ENCODE measurements at regions not wholly inside any gene's neighbourhood (a gene's known extent, or its start where the extent isn't known, plus 50 kb on each side); places are given as distances from the start of the nearest gene placed in this dataset.

DNA sequence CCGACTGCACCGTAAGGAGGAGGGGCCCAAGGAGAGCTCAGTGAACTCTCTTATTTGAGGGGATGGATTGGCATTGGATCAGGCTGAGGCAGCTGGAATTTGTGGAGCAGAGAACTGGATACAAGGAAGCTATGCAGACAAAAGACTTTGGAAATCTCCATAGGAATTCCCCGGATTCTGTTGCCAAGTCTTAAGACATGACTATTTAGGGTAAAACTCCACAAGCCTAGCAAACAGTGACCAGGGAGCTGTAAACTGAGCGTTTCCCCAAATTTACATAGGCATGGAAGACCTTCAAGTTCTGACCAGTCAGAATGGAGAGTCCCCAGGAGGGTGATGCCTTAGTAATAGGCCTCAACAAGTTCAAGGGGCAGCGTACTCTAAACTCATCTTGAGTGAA is 82.5 kb upstream of the PCBD1 start:
- Histone ChIP-seq H3K4me3 (no peak overlapping the region), H3K9me3 (no peaks in the 10 kb centered on the region), H3K27me3 (replicated peaks; ENCODE audit: insufficient read depth) (no peaks in the 10 kb centered on the region), H3K36me3 (no peaks in the 10 kb centered on the region), H3K4me1 (replicated peaks) (no peaks in the 10 kb centered on the region), H3K27ac (no peak overlapping the region)
- WGBS: 58% methylated on average over 5 of the region's 5 CpGs
- no peak for DNase-seq (ENCODE audit: low spot score)
- TF ChIP-seq POLR2A (IDR thresholded peaks at IDR 0.05) (no peak), POLR2AphosphoS5 (IDR thresholded peaks at IDR 0.05) (no peak)
- TF ChIP-seq, protein P1, sequence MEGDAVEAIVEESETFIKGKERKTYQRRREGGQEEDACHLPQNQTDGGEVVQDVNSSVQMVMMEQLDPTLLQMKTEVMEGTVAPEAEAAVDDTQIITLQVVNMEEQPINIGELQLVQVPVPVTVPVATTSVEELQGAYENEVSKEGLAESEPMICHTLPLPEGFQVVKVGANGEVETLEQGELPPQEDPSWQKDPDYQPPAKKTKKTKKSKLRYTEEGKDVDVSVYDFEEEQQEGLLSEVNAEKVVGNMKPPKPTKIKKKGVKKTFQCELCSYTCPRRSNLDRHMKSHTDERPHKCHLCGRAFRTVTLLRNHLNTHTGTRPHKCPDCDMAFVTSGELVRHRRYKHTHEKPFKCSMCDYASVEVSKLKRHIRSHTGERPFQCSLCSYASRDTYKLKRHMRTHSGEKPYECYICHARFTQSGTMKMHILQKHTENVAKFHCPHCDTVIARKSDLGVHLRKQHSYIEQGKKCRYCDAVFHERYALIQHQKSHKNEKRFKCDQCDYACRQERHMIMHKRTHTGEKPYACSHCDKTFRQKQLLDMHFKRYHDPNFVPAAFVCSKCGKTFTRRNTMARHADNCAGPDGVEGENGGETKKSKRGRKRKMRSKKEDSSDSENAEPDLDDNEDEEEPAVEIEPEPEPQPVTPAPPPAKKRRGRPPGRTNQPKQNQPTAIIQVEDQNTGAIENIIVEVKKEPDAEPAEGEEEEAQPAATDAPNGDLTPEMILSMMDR (IDR thresholded peaks at IDR 0.05): no peak
- intact Hi-C loops (cut with DNase I): no loop called here

DNA sequence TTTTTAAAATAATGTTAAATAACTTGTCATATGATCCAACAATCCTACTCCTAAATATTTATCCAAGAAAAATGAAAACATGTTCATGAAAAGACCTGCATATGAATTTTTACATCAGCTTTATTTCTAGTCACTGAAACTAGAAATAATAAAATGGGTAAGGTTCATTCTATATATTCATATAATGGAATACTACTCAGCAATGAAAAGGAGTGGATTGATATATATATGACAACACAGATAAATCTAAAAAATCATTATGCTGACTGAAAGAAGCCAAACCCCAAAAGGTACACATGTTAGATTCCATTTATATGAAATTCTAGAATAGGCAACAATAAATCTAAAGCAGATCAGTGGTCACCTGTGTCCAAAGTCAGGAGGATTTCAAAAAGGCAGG is 84.9 kb upstream of the PCBD1 start:
- Histone ChIP-seq H3K4me1 (replicated peaks) (no peaks in the 10 kb centered on the region), H3K4me3 (no peak overlapping the region), H3K27ac (no peak overlapping the region), H3K27me3 (replicated peaks; ENCODE audit: insufficient read depth) (no peaks in the 10 kb centered on the region), H3K36me3 (no peaks in the 10 kb centered on the region), H3K9me3 (no peaks in the 10 kb centered on the region)
- DNase-seq (ENCODE audit: low spot score): no peak
- intact Hi-C loops (cut with DNase I): no loop called here
- no peak for TF ChIP-seq POLR2AphosphoS5 (IDR thresholded peaks at IDR 0.05)
- TF ChIP-seq POLR2A (IDR thresholded peaks at IDR 0.05): no peak
- TF ChIP-seq, protein P1 (IDR thresholded peaks at IDR 0.05): no peak

DNA sequence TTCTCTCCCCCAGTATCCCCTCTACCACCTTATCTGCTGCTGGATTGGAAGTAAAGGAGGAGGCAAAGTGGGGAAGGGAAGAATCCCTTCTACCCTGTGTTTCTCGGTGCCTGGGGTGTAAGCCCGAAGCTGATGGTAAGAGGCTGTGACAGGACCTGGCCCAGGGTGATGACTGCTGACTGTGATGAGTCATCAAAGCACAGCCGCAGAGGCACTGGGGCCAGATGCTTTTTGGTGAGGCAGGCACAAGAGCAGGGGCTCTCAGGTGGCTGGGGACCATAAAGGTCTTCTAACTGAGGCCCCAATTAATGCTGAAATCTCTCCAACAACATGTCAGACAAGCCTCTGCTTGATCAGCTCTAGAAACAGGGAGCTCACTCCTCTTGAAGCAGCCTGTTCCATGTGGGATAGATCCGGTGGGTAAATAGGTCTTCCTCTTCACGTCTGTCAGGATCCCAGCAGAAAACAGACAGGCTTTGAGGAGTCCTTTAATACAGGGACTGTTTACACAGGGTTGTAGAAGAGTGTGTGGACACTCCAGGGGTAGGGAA is 86.1 kb upstream of the PCBD1 start:
- H3K27me3 ChIP-seq (replicated peaks; ENCODE audit: insufficient read depth): no peaks in the 10 kb centered on the region
- WGBS: 36% methylated on average over 5 of the region's 5 CpGs

DNA sequence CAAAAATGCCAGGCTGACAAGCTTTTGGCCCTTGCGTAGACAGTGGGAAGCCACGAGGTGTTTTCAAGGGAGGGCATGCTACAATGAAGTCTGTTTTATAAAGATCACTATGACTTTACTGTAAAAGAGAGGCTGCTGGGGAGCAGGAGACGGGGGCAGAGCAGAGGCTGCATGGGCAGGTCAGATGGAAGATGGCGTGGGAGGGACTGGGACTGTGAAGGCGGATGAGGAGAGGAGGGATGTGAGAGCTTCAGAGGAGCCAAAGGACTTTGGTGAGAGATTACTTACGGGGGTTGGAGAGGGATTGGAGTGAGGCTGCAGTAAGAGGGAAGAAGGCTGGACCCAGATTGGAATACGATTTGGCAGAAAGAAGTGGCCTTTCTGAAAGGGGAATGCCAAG is 86.6 kb upstream of the PCBD1 start:
- H3K27me3 ChIP-seq (replicated peaks; ENCODE audit: insufficient read depth): no peaks in the 10 kb centered on the region
- TF ChIP-seq POLR2AphosphoS5 (IDR thresholded peaks at IDR 0.05) (no peak), POLR2A (IDR thresholded peaks at IDR 0.05) (no peak)
- TF ChIP-seq, protein P1 (IDR thresholded peaks at IDR 0.05): no peak
- intact Hi-C loops (cut with DNase I): no loop called here
- no peaks in the 10 kb centered on the region for H3K9me3 ChIP-seq
- no peaks in the 10 kb centered on the region for H3K4me1 ChIP-seq (replicated peaks)
- no peak overlapping the region for H3K4me3 ChIP-seq
- DNase-seq (ENCODE audit: low spot score): no peak
- no peaks in the 10 kb centered on the region for H3K36me3 ChIP-seq
- WGBS: 88% methylated on average over 7 of the region's 7 CpGs
- H3K27ac ChIP-seq: no peak overlapping the region

More for the DNA sequence above, 86.1 kb upstream of the PCBD1 start:
- H3K4me3 ChIP-seq: no peak overlapping the region
- no peak for TF ChIP-seq POLR2A (IDR thresholded peaks at IDR 0.05)
- TF ChIP-seq, protein P1 (IDR thresholded peaks at IDR 0.05): no peak
- TF ChIP-seq POLR2AphosphoS5 (IDR thresholded peaks at IDR 0.05): no peak
- no peaks in the 10 kb centered on the region for H3K36me3 ChIP-seq
- no peaks in the 10 kb centered on the region for H3K9me3 ChIP-seq
- no peak for DNase-seq (ENCODE audit: low spot score)
- intact Hi-C loops (cut with DNase I): no loop called here
- H3K27ac ChIP-seq: no peak overlapping the region
- no peaks in the 10 kb centered on the region for H3K4me1 ChIP-seq (replicated peaks)

DNA sequence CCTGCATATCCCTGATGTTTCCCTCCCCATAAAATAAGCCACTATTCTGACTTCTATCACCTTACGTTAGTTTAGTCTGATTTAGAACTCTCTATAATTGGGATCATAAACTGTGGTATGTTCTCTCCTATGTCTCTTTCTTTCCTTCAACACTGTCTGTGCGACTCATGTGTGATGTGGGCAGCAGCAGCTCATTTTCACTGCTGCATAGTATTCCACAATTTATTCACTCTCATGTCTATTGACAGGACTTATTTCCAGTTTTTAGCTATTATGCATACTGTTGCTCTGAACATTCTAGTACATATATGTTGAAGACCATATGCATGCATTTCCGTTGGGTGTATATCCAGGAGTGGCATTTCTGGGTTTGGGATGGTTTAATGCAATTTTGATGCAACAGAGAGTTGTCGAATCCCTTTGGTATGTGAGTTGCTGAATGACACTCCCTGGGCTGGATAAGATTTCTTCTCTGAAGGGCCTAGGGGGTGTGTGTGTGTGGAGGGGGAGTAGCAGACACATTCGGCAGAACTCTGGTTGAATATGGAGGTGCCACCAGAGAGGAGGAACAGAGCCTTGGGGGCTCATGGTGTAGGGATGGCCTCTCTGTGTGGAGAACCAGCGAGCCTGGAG is 87.8 kb upstream of the PCBD1 start:
- Histone ChIP-seq H3K27ac (no peak overlapping the region), H3K9me3 (no peaks in the 10 kb centered on the region), H3K4me3 (no peak overlapping the region), H3K27me3 (replicated peaks; ENCODE audit: insufficient read depth) (no peaks in the 10 kb centered on the region), H3K4me1 (replicated peaks) (no peaks in the 10 kb centered on the region), H3K36me3 (no peaks in the 10 kb centered on the region)
- intact Hi-C loops (cut with DNase I): no loop called here
- no peak for TF ChIP-seq POLR2A (IDR thresholded peaks at IDR 0.05)
- no peak for TF ChIP-seq POLR2AphosphoS5 (IDR thresholded peaks at IDR 0.05)
- TF ChIP-seq, protein P1 (IDR thresholded peaks at IDR 0.05): no peak
- DNase-seq (ENCODE audit: low spot score): no peak
- over 99% methylated on average over 6 of the region's 6 CpGs for WGBS
